HCT116 (cell line): ENCODE measurements at regions not wholly inside any gene's neighbourhood (a gene's known extent, or its start where the extent isn't known, plus 50 kb on each side); places are given as distances from the start of the nearest gene placed in this dataset.

Source experiments
- ATAC-seq: fragments of 200-7000 bp; cut with Tn5 transposase; 2 replicates; pipeline ENCODE4 v1.9.1; 2020; ENCODE audit warnings: mild to moderate bottlenecking, moderate library complexity
- BruUV-seq: library from RNA; stranded (reverse); fragments of 400-500 nt; replicated peaks from 2 replicates; lab custom pipeline; 2021; lab: Mats Ljungman, UMichigan
- CTCF ChIA-PET: fragments of 300-600 bp; sonication (Branson Sonifier 250); formaldehyde crosslinking; loops from one replicate; lab custom pipeline; 2021; ENCODE audit warnings: antibody characterized with exemption; lab: Charles Lee
- POLR2A ChIA-PET: fragments of 300-600, 350-600 bp; sonication (Branson Sonifier 250); formaldehyde crosslinking; loops from one replicate; lab custom pipeline; 2021; ENCODE audit warnings: antibody characterized with exemption; lab: Charles Lee
- RAD21 ChIA-PET, 2 experiments: fragments of 300-600 bp; sonication (Branson Sonifier 250); formaldehyde crosslinking; loops; one replicate each; lab custom pipeline; 2023; ENCODE audit warnings: low total read pairs in 2 of 2; ENCODE audit not compliant: uncharacterized antibody in 2 of 2, unreplicated experiment in 2 of 2, low non-redundant PET in 1 of 2; lab: Charles Lee
- DNase-seq: peaks from one replicate; pipeline ENCODE4 v3.0.0-alpha.2; 2010; ENCODE audit warnings: low read depth, low spot score
- H2AFZ ChIP-seq: fragments of 200-600 bp; shearing (Covaris generic), sonication (generic); 2 replicates; pipeline ENCODE4 v1.6.1; 2017; ENCODE audit warnings: low read depth, mixed run types, mixed read lengths, antibody characterized with exemption, low read length; ENCODE audit not compliant: poor library complexity, severe bottlenecking
- H3K27ac ChIP-seq: 2 replicates; pipeline ENCODE4 v1.5.1; 2012; ENCODE audit warnings: low read depth, low read length
- H3K27me3 ChIP-seq: fragments of 200-600 bp; sonication (generic); 2 replicates; pipeline ENCODE4 v1.6.1; 2016; ENCODE audit warnings: mixed run types, low read length, mixed read lengths; ENCODE audit not compliant: insufficient read depth
- H3K36me3 ChIP-seq, 2 experiments: fragments of 200-500 bp in 1 of 2; fragments of 200-600 bp in 1 of 2; sonication (Bioruptor generic) in 1 of 2; sonication (generic) in 1 of 2; 2 replicates each; pipeline versions ENCODE4 v1.5.1 to v1.6.1; 2014 to 2016; ENCODE audit warnings: low read length in 2 of 2, inconsistent platforms in 1 of 2, mixed read lengths in 1 of 2, mixed run types in 1 of 2; ENCODE audit not compliant: insufficient read depth in 2 of 2, control insufficient read depth in 1 of 2
- H3K4me1 ChIP-seq, 2 experiments: fragments of 200-600 bp in 1 of 2; sonication (generic) in 1 of 2; 2 replicates each; pipeline versions ENCODE4 v1.5.1 to v1.6.1; 2012 to 2017; ENCODE audit warnings: low read length in 2 of 2, inconsistent platforms in 1 of 2, mild to moderate bottlenecking in 1 of 2, mixed read lengths in 1 of 2, mixed run types in 1 of 2, moderate library complexity in 1 of 2; ENCODE audit not compliant: insufficient read depth in 2 of 2, control insufficient read depth in 1 of 2
- H3K4me2 ChIP-seq: fragments of 200-600 bp; sonication (generic); 2 replicates; pipeline ENCODE4 v1.6.1; 2017; ENCODE audit warnings: mixed run types, low read length, mixed read lengths
- H3K4me3 ChIP-seq, 2 experiments: fragments of 200-600 bp in 1 of 2; sonication (generic) in 1 of 2; replicated peaks in 1 of 2; 2 replicates each; pipeline ENCODE4 v1.5.1; 2011 to 2016; ENCODE audit warnings: low read length in 2 of 2, control low read depth in 1 of 2, low read depth in 1 of 2, mild to moderate bottlenecking in 1 of 2, mixed read lengths in 1 of 2, mixed run types in 1 of 2
- H3K79me2 ChIP-seq: fragments of 200-600 bp; sonication (generic); 2 replicates; pipeline ENCODE4 v1.6.1; 2017; ENCODE audit warnings: mild to moderate bottlenecking, mixed run types, low read length, moderate library complexity, mixed read lengths; ENCODE audit not compliant: insufficient read depth
- H3K9ac ChIP-seq: fragments of 200-600 bp; sonication (generic); 2 replicates; pipeline ENCODE4 v1.6.1; 2016; ENCODE audit warnings: low read length, mixed read lengths
- H3K9me2 ChIP-seq: fragments of 200-600 bp; sonication (generic), shearing (Covaris generic); 2 replicates; pipeline ENCODE4 v1.6.1; 2017; ENCODE audit warnings: mixed run types, mild to moderate bottlenecking, moderate library complexity; ENCODE audit not compliant: insufficient read depth
- H3K9me3 ChIP-seq, 2 experiments: fragments of 200-500 bp in 1 of 2; fragments of 200-600 bp in 1 of 2; sonication (Bioruptor generic) in 1 of 2; sonication (generic) in 1 of 2; 2 replicates each; pipeline ENCODE4 v1.6.1; 2014 to 2017; ENCODE audit warnings: low read length in 2 of 2, mixed read lengths in 2 of 2, inconsistent platforms in 1 of 2, low read depth in 1 of 2, mild to moderate bottlenecking in 1 of 2, mixed run types in 1 of 2, moderate library complexity in 1 of 2; ENCODE audit not compliant: control insufficient read depth in 1 of 2, insufficient read depth in 1 of 2
- H4K20me1 ChIP-seq: fragments of 200-600 bp; sonication (generic), shearing (Covaris generic); 2 replicates; pipeline ENCODE4 v1.6.1; 2017; ENCODE audit warnings: mixed run types, mild to moderate bottlenecking, moderate library complexity; ENCODE audit not compliant: insufficient read depth
- CBX3 ChIP-seq: IDR thresholded peaks from 2 replicates; pipeline ENCODE4 v1.6.1; 2012; ENCODE audit warnings: low read depth
- EZH2phosphoT487 ChIP-seq: fragments of 200-600 bp; IDR thresholded peaks from 2 replicates; pipeline ENCODE4 v1.6.1; 2018; ENCODE audit warnings: antibody characterized with exemption, borderline replicate concordance
- FOSL1 ChIP-seq: IDR thresholded peaks from 2 replicates; pipeline ENCODE4 v1.6.1; 2012; ENCODE audit warnings: low read depth
- JUND ChIP-seq: IDR thresholded peaks from 2 replicates; pipeline ENCODE4 v1.6.1; 2012
- MAX ChIP-seq: IDR thresholded peaks from 2 replicates; pipeline ENCODE4 v1.6.1; 2012
- POLR2AphosphoS5 ChIP-seq: IDR thresholded peaks from 2 replicates; pipeline ENCODE4 v1.6.1; 2011; ENCODE audit warnings: mild to moderate bottlenecking, low read depth, low read length, moderate library complexity
- RAD21 ChIP-seq: IDR thresholded peaks from 2 replicates; pipeline ENCODE4 v1.6.1; 2012; ENCODE audit warnings: low read depth, mild to moderate bottlenecking
- REST ChIP-seq: IDR thresholded peaks from 2 replicates; pipeline ENCODE4 v1.6.1; 2012; ENCODE audit warnings: low read depth
- SRF ChIP-seq: IDR thresholded peaks from 2 replicates; pipeline ENCODE4 v1.6.1; 2012; ENCODE audit warnings: low read depth
- TCF7L2 ChIP-seq: IDR thresholded peaks from 2 replicates; pipeline ENCODE4 v1.7.0; 2011; ENCODE audit warnings: borderline replicate concordance, inconsistent platforms; ENCODE audit not compliant: insufficient read depth, insufficient read length; ENCODE audit errors: extremely low read depth
- YY1 ChIP-seq: IDR thresholded peaks from 2 replicates; pipeline ENCODE4 v1.6.1; 2011; ENCODE audit warnings: low read length, low read depth, moderate library complexity, mild to moderate bottlenecking; ENCODE audit not compliant: insufficient replicate concordance; ENCODE audit errors: extremely low read depth
- ZNF274 ChIP-seq: fragments of 200-500 bp; sonication (Bioruptor generic); IDR thresholded peaks from 2 replicates; pipeline ENCODE4 v1.6.1; 2014; ENCODE audit warnings: mild to moderate bottlenecking, low read depth, low read length, inconsistent platforms
- intact Hi-C: fragments of 100-400 bp; cut with micrococcal nuclease; formaldehyde crosslinking; loops from 2 replicates; pipeline ENCODE4 v1.10.0; 2022

GRCh38 chr13:43990829-43991228 lies 111.1 kb downstream of the LACC1 start:
- H4K20me1 ChIP-seq = no peaks in the 10 kb centered on the region
- no peaks in the 10 kb centered on the region for H3K36me3 ChIP-seq
- no peaks in the 10 kb centered on the region for H3K9me2 ChIP-seq
- no peak for ATAC-seq
- H3K4me3 ChIP-seq = no peak overlapping the region
- intact Hi-C loops = no loop called here
- RAD21 ChIA-PET = no interaction called here
- H3K9ac ChIP-seq = no peak overlapping the region
- DNase-seq = no peak
- TF ChIP-seq TCF7L2 = no peak
- no peak for TF ChIP-seq CBX3
- TF ChIP-seq RAD21 = no peak
- no peak for TF ChIP-seq MAX
- no peak for TF ChIP-seq ZNF274
- no peak for TF ChIP-seq FOSL1
- no peak for TF ChIP-seq POLR2AphosphoS5
- TF ChIP-seq JUND = no peak
- TF ChIP-seq EZH2phosphoT487 = no peak
- no peak for TF ChIP-seq REST
- no peak for TF ChIP-seq SRF
- no peak for TF ChIP-seq YY1
- H3K9me3 ChIP-seq = peaks cover 6 to 13% of the 10 kb centered on the region in 2 experiments; a peak in 1 of 4 replicates
- no peaks in the 10 kb centered on the region for H3K27me3 ChIP-seq
- H3K27ac ChIP-seq = no peak overlapping the region
- CTCF ChIA-PET = no interaction called here
- no TSS peak for BruUV-seq
- H3K79me2 ChIP-seq = no peaks in the 10 kb centered on the region
- H2AFZ ChIP-seq = no peak overlapping the region
- no peaks in the 10 kb centered on the region for H3K4me1 ChIP-seq
- POLR2A ChIA-PET = interaction anchor here (0.5 kb wide), 1 partner anchor 446 kb away, joined by 3 read pairs; no protein-coding TSS in a partner anchor
- no peak overlapping the region for H3K4me2 ChIP-seq
